ENCODE measurements at regions not wholly inside any gene's neighbourhood (a gene's known extent, or its start where the extent isn't known, plus 50 kb on each side); places are given as distances from the start of the nearest gene placed in this dataset.

DNA sequence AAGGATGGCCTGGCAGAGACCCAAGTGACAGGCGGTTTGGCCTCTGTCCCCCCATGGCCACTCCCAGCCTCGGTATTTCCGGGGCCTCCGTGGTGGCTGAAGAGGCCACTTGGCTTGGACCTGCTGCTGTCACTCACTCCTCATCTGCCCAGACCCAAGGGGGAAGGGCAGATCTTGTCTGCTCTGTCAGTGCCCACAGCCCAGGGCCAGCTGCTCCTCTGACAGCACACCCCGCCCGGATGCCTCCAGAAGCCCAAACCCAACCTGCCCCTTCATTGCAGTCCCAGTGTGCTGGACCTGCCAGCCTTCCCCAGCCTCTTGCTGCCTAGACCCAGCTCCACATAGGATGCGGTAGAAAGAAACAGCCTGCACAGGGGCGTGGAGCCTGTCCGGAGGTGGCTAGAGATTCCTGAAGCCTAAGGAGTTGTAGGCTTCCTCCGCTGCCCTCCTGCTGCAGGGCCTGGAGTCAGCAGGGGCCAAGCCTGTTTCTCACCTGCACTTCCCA is 52.0 kb downstream of the MAGEF1 start:
- DNase-seq, result no peak

DNA sequence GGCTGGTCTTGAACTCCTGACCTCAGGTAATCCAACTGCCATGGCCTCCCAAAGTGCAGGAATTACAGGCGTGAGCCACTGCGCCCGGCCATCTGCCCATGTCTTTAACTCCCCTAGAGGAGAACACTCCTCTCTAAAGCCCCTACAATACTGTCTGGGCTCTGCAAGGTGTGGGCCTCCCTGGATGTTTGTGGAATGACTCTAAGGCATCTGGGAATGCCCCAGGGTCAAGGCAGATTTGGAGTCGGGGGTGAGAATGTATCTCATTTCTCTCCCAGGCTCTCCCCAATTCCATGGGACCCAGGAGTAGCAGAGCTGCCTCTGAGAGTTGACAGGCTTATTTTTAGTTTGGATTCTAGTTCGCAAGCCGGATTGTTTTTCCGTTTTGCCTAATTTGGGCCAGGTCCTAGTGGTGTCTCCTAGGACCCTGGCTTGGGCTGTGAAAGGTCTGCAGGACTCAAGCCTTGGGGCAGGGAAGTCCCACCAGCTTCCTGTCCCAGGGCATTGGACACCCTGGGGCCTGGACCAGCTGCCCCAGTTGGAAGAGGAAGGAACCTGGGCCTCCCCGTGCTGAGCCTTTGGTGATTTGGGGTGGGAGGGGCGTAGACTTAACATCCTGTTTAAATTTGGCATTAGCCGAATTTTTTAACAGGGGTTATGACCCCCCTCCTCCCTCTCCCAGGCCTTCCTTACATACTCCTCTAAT is 53.5 kb downstream of the MAGEF1 start:
- no peak for DNase-seq

GRCh38 chr3:184656829-184657681 is 54.8 kb downstream of the MAGEF1 start:
- DNase-seq, result peak; percentile 18

GRCh38 chr3:184656458-184656828 is 55.4 kb downstream of the MAGEF1 start:
- no peak for DNase-seq

DNA sequence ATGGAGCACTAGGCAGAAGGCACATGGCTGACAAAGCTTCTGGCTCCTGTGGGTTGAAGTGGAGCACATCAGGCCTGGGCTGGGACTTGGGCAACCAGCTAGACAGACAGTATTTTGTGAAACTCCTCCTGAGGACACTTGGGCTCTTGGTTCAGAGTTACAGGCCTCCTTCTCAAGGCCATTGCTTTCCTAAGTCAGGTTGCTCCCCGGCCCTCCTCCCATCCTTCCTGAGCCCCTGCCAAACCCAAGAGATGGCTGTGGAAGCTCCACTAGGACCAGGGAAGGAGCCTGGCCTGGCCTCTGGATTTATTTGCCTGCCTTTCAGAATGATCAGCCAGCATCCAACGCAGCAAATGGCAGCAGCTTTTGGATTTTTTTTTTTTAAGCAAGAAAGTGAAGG is 56.3 kb downstream of the MAGEF1 start:
- DNase-seq, result no peak

DNA sequence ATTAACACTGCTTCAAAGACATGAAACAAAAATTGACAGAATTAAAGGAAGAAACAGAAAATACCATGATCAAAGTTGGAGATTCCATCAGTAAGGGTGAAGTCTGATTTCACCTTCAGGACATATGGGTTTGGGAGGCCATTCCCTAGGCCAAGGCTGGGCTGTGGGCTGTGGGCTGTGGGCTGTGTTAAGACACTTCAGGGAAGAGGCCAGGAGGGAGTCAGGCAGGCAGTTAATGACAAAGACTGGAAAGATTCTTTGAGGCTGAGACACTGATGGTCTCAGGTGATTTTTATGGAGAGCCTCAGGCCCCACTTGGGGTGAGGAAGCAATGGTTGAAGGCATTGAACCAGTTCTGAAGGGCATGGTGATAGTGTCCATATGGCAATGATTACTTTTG is 57.5 kb downstream of the MAGEF1 start:
- DNase-seq, result no peak

DNA sequence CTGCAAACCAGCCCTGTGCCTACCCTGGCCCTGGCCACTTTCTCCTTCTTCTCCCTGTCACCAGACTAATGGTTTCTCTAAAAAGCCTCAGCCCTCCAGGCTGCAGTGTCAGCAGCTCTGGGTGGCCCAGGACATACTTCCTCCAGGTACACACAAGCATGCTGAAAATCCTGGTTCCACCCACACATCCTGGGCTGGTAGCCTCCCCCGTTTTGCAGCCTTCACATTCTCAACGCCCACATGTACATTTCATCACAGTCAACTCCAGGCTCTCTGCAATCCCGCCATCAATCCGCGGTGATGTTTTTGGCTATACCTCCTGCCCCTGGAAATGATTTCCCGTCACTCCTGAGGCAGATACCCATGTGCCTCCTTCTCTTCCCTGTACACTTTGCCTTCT is 59.4 kb downstream of the MAGEF1 start:
- DNase-seq, result no peak

DNA sequence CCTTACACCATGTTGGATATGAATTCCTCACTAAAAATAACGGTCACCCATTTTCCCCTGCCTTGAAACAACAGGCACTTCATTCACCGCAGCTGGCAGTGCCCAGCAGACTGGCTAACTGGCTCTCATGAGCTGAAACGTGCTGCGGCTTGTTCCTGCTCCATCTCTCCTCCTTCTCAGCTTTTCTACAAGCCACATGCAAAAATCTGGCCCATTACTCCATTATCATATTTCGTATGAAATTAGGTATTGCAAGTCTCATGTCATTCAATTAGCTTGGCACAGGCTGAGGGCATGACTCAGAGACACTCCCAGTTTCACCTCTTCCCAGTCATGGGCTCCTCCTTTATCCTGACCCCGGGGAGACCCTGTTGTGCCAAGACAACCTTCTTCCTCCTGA is 60.0 kb downstream of the MAGEF1 start:
- DNase-seq, result no peak

DNA sequence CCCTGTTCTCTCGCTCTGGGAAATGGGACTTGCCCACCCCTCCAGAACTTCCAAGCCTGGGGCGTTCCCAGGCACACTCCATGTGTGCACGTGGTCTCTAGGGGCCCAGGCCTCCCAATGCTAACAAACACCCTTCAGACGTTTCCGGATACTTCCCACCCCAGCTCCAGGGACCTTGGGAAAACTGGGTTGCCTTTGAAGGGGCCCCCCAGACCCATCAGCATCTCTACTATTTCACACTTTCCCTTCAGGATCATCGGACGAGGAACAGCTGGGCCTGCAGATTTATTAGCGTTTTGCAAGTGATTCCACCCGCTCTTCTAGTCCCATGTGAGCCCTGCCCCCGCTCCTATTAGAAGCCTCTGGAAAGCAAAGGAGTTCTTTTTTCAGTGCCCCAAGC is 63.2 kb downstream of the MAGEF1 start:
- DNase-seq, result peak; percentile 22

GRCh38 chr3:184647405-184647936 is 64.4 kb downstream of the MAGEF1 start:
- DNase-seq, result no peak

- no peak for DNase-seq
These were observed 66.5 kb downstream of the MAGEF1 start for GRCh38 chr3:184645336-184645735.

GRCh38 chr3:184643442-184643841 is 68.4 kb downstream of the MAGEF1 start:
- DNase-seq, result no peak

- DNase-seq, result no peak
These were observed 69.1 kb downstream of the MAGEF1 start for GRCh38 chr3:184642631-184643285.

- no peak for DNase-seq
These were observed 70.4 kb downstream of the MAGEF1 start for GRCh38 chr3:184641430-184641829.

GRCh38 chr3:184639351-184639750 is 72.5 kb downstream of the MAGEF1 start:
- DNase-seq, result no peak

GRCh38 chr3:184637705-184638104 is 74.2 kb downstream of the MAGEF1 start:
- no peak for DNase-seq

GRCh38 chr3:184636741-184637316 is 75.0 kb downstream of the MAGEF1 start:
- no peak for DNase-seq

DNA sequence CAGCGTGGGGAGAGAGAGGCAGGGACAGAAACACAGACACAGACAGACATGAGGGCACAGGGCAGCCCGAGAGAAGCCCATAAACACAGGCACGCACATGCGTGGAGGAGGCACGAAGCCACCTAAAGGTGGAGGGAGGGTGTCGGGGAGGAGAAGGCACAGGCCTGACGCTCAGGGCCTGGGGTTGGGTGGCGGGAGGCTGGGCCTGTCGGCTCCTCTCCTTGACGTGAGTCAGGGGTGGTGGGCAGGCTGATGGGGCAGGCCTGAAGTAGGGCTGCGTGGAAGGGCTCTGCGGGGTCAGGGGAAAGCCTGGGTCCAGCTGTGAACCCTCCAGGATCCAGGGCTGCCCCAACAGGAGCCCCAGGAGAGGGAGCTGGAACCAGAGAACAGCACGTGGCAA is 74.2 kb downstream of the EPHB3 start:
- DNase-seq, result no peak

- DNase-seq, result peak; percentile 35
These were observed 73.5 kb downstream of the EPHB3 start for GRCh38 chr3:184635126-184635525.

GRCh38 chr3:184633237-184633579 is 71.6 kb downstream of the EPHB3 start:
- no peak for DNase-seq

DNA sequence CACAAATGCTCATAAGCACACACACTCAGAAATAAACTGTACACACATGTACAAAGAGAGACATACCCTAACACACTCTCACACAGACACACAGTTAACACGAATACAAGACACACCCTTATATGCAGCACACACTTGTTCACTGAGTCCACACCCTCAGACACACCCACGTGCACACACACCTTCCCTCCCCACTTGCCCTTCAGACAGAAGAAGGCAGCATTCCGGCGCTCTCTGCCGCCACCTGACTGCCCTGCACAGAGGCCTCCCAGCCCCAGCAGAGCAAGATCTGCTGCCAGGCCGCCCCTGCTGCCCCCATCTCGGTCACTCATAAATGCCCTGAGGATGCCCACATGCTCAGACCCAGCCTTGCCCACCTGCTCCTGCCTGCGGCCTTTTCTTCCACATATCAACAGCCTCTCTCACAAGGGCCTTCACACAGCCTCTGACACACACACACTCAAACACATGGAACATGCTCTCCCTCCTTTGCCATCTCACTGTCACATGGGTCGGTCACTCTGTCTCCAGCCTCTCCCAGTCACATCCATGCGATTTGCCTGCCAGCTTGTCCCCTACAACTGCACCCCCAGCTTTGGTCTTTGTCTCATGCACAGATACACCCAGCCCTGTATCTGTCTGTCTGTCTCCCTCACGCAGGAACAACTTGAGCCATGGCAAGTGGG is 71.1 kb downstream of the EPHB3 start:
- DNase-seq, result no peak
